HL-60 (cell line): ENCODE measurements at regions not wholly inside any gene's neighbourhood (a gene's known extent, or its start where the extent isn't known, plus 50 kb on each side); places are given as distances from the start of the nearest gene placed in this dataset.

ENCODE experiments used
- DNase-seq, 2 experiments: peaks; one replicate each; pipeline ENCODE4 v3.0.0-alpha.2; 2010 to 2020; ENCODE audit warnings: low read depth in 1 of 2, low spot score in 1 of 2
- H3K27ac ChIP-seq: fragments of 250-450 bp; sonication (Bioruptor Pico); replicated peaks from 2 replicates; pipeline ENCODE4 v1.5.1; 2020; ENCODE audit warnings: mild to moderate bottlenecking, moderate library complexity
- H3K27me3 ChIP-seq: fragments of 250-450 bp; sonication (Bioruptor Pico); 2 replicates; pipeline ENCODE4 v1.5.1; 2021; ENCODE audit warnings: mild to moderate bottlenecking, moderate library complexity; ENCODE audit not compliant: insufficient read depth, poor library complexity, severe bottlenecking
- H3K4me3 ChIP-seq: replicated peaks from 2 replicates; pipeline ENCODE4 v1.5.1; 2011; ENCODE audit warnings: mild to moderate bottlenecking, control low read depth, low read length; ENCODE audit not compliant: insufficient read depth
- GABPA ChIP-seq: IDR thresholded peaks from 2 replicates; pipeline ENCODE4 v1.6.1; 2012; ENCODE audit warnings: low read depth
- POLR2AphosphoS5 ChIP-seq: IDR thresholded peaks from 2 replicates; pipeline ENCODE4 v1.6.1; 2012; ENCODE audit warnings: low read depth
- SPI1 ChIP-seq: IDR thresholded peaks from 2 replicates; pipeline ENCODE4 v1.6.1; 2012; ENCODE audit warnings: low read depth, mild to moderate bottlenecking, borderline replicate concordance
- TF ChIP-seq, protein P1 (sequence below): IDR thresholded peaks from 2 replicates; pipeline ENCODE4 v1.6.1; 2012; ENCODE audit warnings: low read depth; ENCODE audit not compliant: insufficient replicate concordance
- TF ChIP-seq, protein P2 (sequence below): IDR thresholded peaks from one replicate; pipeline ENCODE4 v1.5.1; 2011; ENCODE audit warnings: low read length, control low read depth, inconsistent platforms; ENCODE audit not compliant: insufficient read depth

DNA sequence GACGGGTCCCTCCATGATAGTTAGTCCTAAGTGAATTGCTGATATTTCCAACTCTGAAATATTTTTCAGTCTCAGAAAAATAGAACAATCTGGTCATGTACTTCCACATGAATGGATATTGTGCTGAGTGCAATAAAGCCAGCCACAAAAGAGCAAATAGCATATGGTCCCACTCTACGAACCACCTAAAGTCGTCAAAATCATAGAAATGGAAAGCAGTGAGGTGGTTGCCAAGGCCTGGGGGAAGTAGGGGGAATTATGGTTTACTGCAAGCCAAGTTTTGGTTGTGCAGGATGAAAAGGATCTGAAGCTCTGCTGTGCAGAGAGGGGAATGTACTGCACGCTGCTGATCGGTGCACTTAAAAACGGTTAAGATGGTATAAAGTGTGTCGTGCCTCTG lies 313.8 kb upstream of the ADARB2 start:
- H3K27me3 ChIP-seq = no peaks in the 10 kb centered on the region
- TF ChIP-seq, protein P1, sequence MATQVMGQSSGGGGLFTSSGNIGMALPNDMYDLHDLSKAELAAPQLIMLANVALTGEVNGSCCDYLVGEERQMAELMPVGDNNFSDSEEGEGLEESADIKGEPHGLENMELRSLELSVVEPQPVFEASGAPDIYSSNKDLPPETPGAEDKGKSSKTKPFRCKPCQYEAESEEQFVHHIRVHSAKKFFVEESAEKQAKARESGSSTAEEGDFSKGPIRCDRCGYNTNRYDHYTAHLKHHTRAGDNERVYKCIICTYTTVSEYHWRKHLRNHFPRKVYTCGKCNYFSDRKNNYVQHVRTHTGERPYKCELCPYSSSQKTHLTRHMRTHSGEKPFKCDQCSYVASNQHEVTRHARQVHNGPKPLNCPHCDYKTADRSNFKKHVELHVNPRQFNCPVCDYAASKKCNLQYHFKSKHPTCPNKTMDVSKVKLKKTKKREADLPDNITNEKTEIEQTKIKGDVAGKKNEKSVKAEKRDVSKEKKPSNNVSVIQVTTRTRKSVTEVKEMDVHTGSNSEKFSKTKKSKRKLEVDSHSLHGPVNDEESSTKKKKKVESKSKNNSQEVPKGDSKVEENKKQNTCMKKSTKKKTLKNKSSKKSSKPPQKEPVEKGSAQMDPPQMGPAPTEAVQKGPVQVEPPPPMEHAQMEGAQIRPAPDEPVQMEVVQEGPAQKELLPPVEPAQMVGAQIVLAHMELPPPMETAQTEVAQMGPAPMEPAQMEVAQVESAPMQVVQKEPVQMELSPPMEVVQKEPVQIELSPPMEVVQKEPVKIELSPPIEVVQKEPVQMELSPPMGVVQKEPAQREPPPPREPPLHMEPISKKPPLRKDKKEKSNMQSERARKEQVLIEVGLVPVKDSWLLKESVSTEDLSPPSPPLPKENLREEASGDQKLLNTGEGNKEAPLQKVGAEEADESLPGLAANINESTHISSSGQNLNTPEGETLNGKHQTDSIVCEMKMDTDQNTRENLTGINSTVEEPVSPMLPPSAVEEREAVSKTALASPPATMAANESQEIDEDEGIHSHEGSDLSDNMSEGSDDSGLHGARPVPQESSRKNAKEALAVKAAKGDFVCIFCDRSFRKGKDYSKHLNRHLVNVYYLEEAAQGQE = no peak
- no peak for TF ChIP-seq GABPA
- no peak for TF ChIP-seq SPI1
- TF ChIP-seq, protein P2, sequence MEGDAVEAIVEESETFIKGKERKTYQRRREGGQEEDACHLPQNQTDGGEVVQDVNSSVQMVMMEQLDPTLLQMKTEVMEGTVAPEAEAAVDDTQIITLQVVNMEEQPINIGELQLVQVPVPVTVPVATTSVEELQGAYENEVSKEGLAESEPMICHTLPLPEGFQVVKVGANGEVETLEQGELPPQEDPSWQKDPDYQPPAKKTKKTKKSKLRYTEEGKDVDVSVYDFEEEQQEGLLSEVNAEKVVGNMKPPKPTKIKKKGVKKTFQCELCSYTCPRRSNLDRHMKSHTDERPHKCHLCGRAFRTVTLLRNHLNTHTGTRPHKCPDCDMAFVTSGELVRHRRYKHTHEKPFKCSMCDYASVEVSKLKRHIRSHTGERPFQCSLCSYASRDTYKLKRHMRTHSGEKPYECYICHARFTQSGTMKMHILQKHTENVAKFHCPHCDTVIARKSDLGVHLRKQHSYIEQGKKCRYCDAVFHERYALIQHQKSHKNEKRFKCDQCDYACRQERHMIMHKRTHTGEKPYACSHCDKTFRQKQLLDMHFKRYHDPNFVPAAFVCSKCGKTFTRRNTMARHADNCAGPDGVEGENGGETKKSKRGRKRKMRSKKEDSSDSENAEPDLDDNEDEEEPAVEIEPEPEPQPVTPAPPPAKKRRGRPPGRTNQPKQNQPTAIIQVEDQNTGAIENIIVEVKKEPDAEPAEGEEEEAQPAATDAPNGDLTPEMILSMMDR = no peak
- no peak for TF ChIP-seq POLR2AphosphoS5
- no peak overlapping the region for H3K4me3 ChIP-seq
- no peak for DNase-seq
- H3K27ac ChIP-seq = no peak overlapping the region

DNA sequence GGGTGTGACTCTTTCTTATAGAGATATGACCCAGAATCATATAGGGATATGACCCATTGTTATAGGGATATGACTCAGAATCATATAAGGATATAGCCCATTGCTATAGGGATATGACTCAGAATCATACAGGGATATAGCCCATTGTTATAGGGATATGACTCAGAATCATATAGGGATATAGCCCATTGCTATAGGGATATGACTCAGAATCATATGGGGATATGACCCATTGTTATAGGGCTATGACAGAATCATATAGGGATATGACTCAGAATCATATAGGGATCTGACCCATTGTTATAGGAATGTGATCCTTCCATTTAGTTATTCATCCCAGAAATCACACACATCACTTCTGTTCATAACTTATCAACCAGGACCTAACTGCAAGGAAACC lies 312.2 kb upstream of the ADARB2 start:
- H3K4me3 ChIP-seq = no peak overlapping the region
- TF ChIP-seq GABPA (no peak), POLR2AphosphoS5 (no peak), SPI1 (no peak)
- TF ChIP-seq, protein P1 = no peak
- TF ChIP-seq, protein P2 = no peak
- no peaks in the 10 kb centered on the region for H3K27me3 ChIP-seq
- DNase-seq = no peak
- no peak overlapping the region for H3K27ac ChIP-seq

DNA sequence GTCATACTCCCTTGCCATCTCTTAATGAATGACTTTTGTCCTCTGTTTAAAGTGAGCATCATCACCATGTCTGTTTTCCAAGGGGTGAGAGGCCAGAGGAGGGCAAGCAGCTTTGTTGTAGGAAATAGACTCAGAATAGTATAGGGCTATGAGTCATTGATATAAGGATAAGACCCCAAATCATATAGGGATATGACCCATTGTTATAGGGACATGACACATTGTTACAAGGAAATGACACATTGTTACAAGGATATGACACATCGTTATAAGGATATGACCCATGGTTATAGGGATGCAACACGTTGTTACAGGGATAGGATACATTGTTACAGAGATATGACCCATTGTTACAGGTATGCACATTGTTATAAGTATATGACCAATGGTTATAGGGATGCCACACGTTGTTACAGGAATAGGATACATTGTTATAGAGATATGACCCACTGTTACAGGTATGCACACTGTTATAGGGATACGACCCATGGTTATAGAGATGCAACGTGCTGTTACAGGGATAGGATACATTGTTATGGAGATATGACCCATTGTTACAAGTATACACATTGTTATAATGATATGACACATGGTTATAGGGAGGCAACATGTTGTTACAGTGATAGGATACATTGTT lies 311.1 kb upstream of the ADARB2 start:
- DNase-seq = no peak
- no peak overlapping the region for H3K4me3 ChIP-seq
- H3K27ac ChIP-seq = no peak overlapping the region
- H3K27me3 ChIP-seq = no peaks in the 10 kb centered on the region
- TF ChIP-seq POLR2AphosphoS5 (no peak), SPI1 (no peak), GABPA (no peak)
- TF ChIP-seq, protein P2 = no peak
- TF ChIP-seq, protein P1 = no peak
